Esophagus squamous epithelium (tissue), 5 donors: ENCODE measurements at regions not wholly inside any gene's neighbourhood (a gene's known extent, or its start where the extent isn't known, plus 50 kb on each side); places are given as distances from the start of the nearest gene placed in this dataset.

Source experiments
- DNase-seq: peaks from one replicate; lab custom pipeline; 2025; lab: John Stamatoyannopoulos, UW
- H3K27ac ChIP-seq, 4 donors: fragments of 200-600 bp; sonication (generic); one replicate each; pipeline ENCODE4 v1.5.1; 2016 to 2019; ENCODE audit warnings: mild to moderate bottlenecking in 1 of 4
- H3K27me3 ChIP-seq, 4 donors: fragments of 200-600 bp; sonication (generic); 1 replicate in 3 of 4; 2 replicates in 1 of 4; pipeline versions ENCODE4 v1.5.1 to v1.6.0; 2017 to 2021; ENCODE audit warnings: antibody characterized with exemption in 1 of 4
- H3K36me3 ChIP-seq, 3 donors: fragments of 200-600 bp; sonication (generic); one replicate each; pipeline ENCODE4 v1.5.1; 2016 to 2019
- H3K4me1 ChIP-seq, 3 donors: fragments of 200-600 bp; sonication (generic); one replicate each; pipeline ENCODE4 v1.5.1; 2017 to 2019
- H3K4me3 ChIP-seq, 4 donors: fragments of 200-600 bp; sonication (generic); 1 replicate in 3 of 4; 2 replicates in 1 of 4; pipeline ENCODE4 v1.5.1; 2016 to 2019; ENCODE audit warnings: mild to moderate bottlenecking in 2 of 4, moderate library complexity in 1 of 4
- H3K9me3 ChIP-seq, 3 donors: fragments of 200-600 bp; sonication (generic); one replicate each; pipeline ENCODE4 v1.5.1; 2016 to 2019
- CTCF ChIP-seq, 6 experiments: fragments of 450-650 bp in 4 of 6; fragments of 200-600 bp in 2 of 6; sonication (generic) in 2 of 6; IDR thresholded peaks; one replicate each; pipeline ENCODE4 v1.5.1; 2016 to 2019; ENCODE audit warnings: antibody characterized with exemption in 6 of 6, mild to moderate bottlenecking in 4 of 6, moderate library complexity in 4 of 6
- POLR2A ChIP-seq, 4 donors: fragments of 450-650 bp; IDR thresholded peaks; one replicate each; pipeline ENCODE4 v1.6.1; 2017; ENCODE audit warnings: antibody characterized with exemption in 4 of 4, mild to moderate bottlenecking in 4 of 4, moderate library complexity in 3 of 4
- WGBS, 2 donors: methylation state at CpG; one replicate each; pipeline ENCODE4 v1.1.5; 2018; 5-methylcytosine and 5-hydroxymethylcytosine counted together
- intact Hi-C: fragments of 100-400 bp; cut with DNase I; formaldehyde crosslinking; loops from one replicate; pipeline ENCODE4 v1.15.0; 2022
- donor health status: DM: yes; HTN: yes; CAD: no.

DNA sequence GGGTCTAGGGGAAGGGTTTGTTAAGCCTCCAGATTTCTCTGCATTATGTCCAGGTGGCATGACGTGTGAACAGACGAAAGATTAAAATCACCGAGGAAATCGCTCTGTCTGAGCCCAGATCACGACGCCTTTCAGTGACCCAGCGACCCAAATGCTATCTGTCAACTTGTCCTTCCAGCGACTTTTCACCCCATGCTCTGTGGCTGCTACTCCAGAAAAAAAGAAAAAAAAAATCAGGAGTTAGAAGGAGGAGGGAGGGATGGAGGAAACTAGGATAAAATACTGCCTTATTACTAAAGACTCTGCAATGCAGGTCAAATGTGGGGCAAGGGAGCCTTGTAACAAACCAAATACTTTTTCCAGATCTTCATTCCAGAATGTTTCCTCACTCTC is 352.0 kb downstream of the NUF2 start:
- 45 to 56% methylated on average over 8 of the region's 8 CpGs for WGBS, 2 donors
- H3K4me1 ChIP-seq = no peaks in the 10 kb centered on the region
- H3K4me3 ChIP-seq = no peak overlapping the region
- H3K27ac ChIP-seq = no peak overlapping the region
- no peaks in the 10 kb centered on the region for H3K36me3 ChIP-seq
- TF ChIP-seq CTCF (IDR thresholded peaks at IDR 0.05) (no peak), POLR2A (IDR thresholded peaks at IDR 0.05) (no peak)
- H3K9me3 ChIP-seq = no peaks in the 10 kb centered on the region
- no peak for DNase-seq
- no peaks in the 10 kb centered on the region for H3K27me3 ChIP-seq
- intact Hi-C loops = no loop called here

DNA sequence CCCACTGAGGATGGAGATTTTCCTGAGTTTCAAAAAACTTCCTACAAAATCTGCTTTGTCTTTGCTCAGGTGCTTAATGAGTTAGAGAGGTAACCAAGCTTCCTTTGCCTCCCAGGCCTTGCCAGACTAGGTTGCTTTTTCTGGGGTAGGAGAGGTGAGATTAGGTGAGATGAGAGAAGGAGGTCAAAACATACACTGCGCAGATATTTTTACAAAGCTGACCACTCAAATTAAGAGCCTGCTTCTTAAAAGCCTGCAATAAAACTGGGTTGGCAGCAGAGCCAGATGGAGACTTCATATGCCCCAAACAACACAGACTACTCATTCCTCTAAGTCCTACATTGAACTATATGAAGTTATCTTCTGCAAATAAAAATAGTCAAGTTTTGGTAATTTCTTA is 352.5 kb downstream of the NUF2 start:
- 76 to 100% methylated on average over 1 of the region's 1 CpG for WGBS, 2 donors
- Histone ChIP-seq H3K4me1 (no peaks in the 10 kb centered on the region), H3K36me3 (no peaks in the 10 kb centered on the region), H3K27ac (no peak overlapping the region), H3K27me3 (no peaks in the 10 kb centered on the region), H3K9me3 (no peaks in the 10 kb centered on the region), H3K4me3 (no peak overlapping the region)
- TF ChIP-seq CTCF (IDR thresholded peaks at IDR 0.05) = no peak
- no peak for TF ChIP-seq POLR2A (IDR thresholded peaks at IDR 0.05)
- no peak for DNase-seq
- intact Hi-C loops = no loop called here

GRCh38 chr1:163684785-163685184 is 363.0 kb downstream of the NUF2 start:
- H3K9me3 ChIP-seq = peaks cover 0 to 7% (median 0%) of the 10 kb centered on the region in 3 donors
- no peak overlapping the region for H3K4me3 ChIP-seq
- H3K4me1 ChIP-seq = no peaks in the 10 kb centered on the region
- H3K36me3 ChIP-seq = no peaks in the 10 kb centered on the region
- H3K27me3 ChIP-seq = no peaks in the 10 kb centered on the region
- no peak overlapping the region for H3K27ac ChIP-seq
- no peak for TF ChIP-seq CTCF (IDR thresholded peaks at IDR 0.05)
- TF ChIP-seq POLR2A (IDR thresholded peaks at IDR 0.05) = no peak
- WGBS, 2 donors = 85 to 100% methylated on average over 1 of the region's 1 CpG
- intact Hi-C loops = no loop called here
- no peak for DNase-seq

GRCh38 chr1:163692266-163692665 is 370.5 kb downstream of the NUF2 start:
- H3K36me3 ChIP-seq = no peaks in the 10 kb centered on the region
- no peaks in the 10 kb centered on the region for H3K4me1 ChIP-seq
- no peaks in the 10 kb centered on the region for H3K9me3 ChIP-seq
- no peak overlapping the region for H3K27ac ChIP-seq
- H3K4me3 ChIP-seq = no peak overlapping the region
- no peaks in the 10 kb centered on the region for H3K27me3 ChIP-seq
- TF ChIP-seq POLR2A (IDR thresholded peaks at IDR 0.05) = no peak
- TF ChIP-seq CTCF (IDR thresholded peaks at IDR 0.05) = no peak
- DNase-seq = no peak
- 78 to 83% methylated on average over 13 to 14 of the region's 14 CpGs for WGBS, 2 donors
- intact Hi-C loops = no loop called here

- H3K27me3 ChIP-seq = no peaks in the 10 kb centered on the region
- intact Hi-C loops = no loop called here
- H3K4me3 ChIP-seq = no peak overlapping the region
- no peak for DNase-seq
- WGBS, 2 donors = 38 to 48% methylated on average over 2 of the region's 2 CpGs
- H3K9me3 ChIP-seq = no peaks in the 10 kb centered on the region
- no peaks in the 10 kb centered on the region for H3K4me1 ChIP-seq
- H3K27ac ChIP-seq = no peak overlapping the region
- TF ChIP-seq POLR2A (IDR thresholded peaks at IDR 0.05) (no peak), CTCF (IDR thresholded peaks at IDR 0.05) (no peak)
- H3K36me3 ChIP-seq = no peaks in the 10 kb centered on the region
Measured at GRCh38 chr1:163697137-163697536, 375.4 kb downstream of the NUF2 start.
